ENCODE measurements at regions not wholly inside any gene's neighbourhood (a gene's known extent, or its start where the extent isn't known, plus 50 kb on each side); places are given as distances from the start of the nearest gene placed in this dataset.

- H3K9me3 ChIP-seq (ENCODE audit: control insufficient read depth, low read length), result no peaks in the 10 kb centered on the region
- no peaks in the 10 kb centered on the region for H3K36me3 ChIP-seq (ENCODE audit: control insufficient read depth, insufficient read depth, low read length)
- H3K4me1 ChIP-seq (ENCODE audit: control insufficient read depth, insufficient read depth, low read length), result peaks cover 4% of the 10 kb centered on the region
- H3K9ac ChIP-seq (ENCODE audit: low read length), result no peak overlapping the region
- no peaks in the 10 kb centered on the region for H3K27me3 ChIP-seq (ENCODE audit: control insufficient read depth, insufficient read depth, low read length)
- no peak overlapping the region for H3K4me3 ChIP-seq (ENCODE audit: low read length)
Observed at GRCh38 chr11:23226331-23227077, 366.2 kb upstream of the CCDC179 start.

GRCh38 chr11:23227078-23227445 is 366.8 kb upstream of the CCDC179 start:
- Histone ChIP-seq H3K4me1 (ENCODE audit: control insufficient read depth, insufficient read depth, low read length) (peaks cover 4% of the 10 kb centered on the region), H3K9me3 (ENCODE audit: control insufficient read depth, low read length) (no peaks in the 10 kb centered on the region), H3K4me3 (ENCODE audit: low read length) (no peak overlapping the region), H3K36me3 (ENCODE audit: control insufficient read depth, insufficient read depth, low read length) (no peaks in the 10 kb centered on the region), H3K9ac (ENCODE audit: low read length) (no peak overlapping the region), H3K27me3 (ENCODE audit: control insufficient read depth, insufficient read depth, low read length) (no peaks in the 10 kb centered on the region)

DNA sequence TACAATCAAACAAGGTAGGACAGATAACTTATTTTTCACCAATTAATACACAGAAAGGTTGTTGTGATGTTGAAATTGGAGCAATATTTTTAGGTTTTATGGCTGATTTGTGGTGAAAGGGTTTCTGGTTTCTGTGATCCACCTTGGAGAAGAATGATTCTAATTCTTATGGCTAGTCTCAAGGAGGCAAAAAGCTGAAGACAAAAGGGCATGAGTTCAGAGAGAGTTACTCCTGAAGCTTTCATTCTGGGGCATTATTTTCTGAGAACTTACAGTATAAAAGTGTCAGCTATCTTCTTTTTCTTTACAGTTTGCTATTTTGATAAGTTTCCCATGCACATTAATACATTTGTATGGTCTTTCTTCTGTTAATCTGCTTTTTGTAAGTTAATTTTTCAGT is 372.4 kb upstream of the CCDC179 start:
- no peak overlapping the region for H3K4me3 ChIP-seq (ENCODE audit: low read length)

GRCh38 chr11:23233075-23233474 is 372.8 kb upstream of the CCDC179 start:
- Histone ChIP-seq H3K4me1 (ENCODE audit: control insufficient read depth, insufficient read depth, low read length) (no peaks in the 10 kb centered on the region), H3K27me3 (ENCODE audit: control insufficient read depth, insufficient read depth, low read length) (no peaks in the 10 kb centered on the region), H3K36me3 (ENCODE audit: control insufficient read depth, insufficient read depth, low read length) (no peaks in the 10 kb centered on the region), H3K9me3 (ENCODE audit: control insufficient read depth, low read length) (no peaks in the 10 kb centered on the region), H3K9ac (ENCODE audit: low read length) (no peak overlapping the region), H3K4me3 (ENCODE audit: low read length) (no peak overlapping the region)

More for the DNA sequence above, 372.4 kb upstream of the CCDC179 start:
- Histone ChIP-seq H3K9me3 (ENCODE audit: control insufficient read depth, low read length) (no peaks in the 10 kb centered on the region), H3K9ac (ENCODE audit: low read length) (no peak overlapping the region), H3K27me3 (ENCODE audit: control insufficient read depth, insufficient read depth, low read length) (no peaks in the 10 kb centered on the region), H3K4me1 (ENCODE audit: control insufficient read depth, insufficient read depth, low read length) (no peaks in the 10 kb centered on the region), H3K36me3 (ENCODE audit: control insufficient read depth, insufficient read depth, low read length) (no peaks in the 10 kb centered on the region)

DNA sequence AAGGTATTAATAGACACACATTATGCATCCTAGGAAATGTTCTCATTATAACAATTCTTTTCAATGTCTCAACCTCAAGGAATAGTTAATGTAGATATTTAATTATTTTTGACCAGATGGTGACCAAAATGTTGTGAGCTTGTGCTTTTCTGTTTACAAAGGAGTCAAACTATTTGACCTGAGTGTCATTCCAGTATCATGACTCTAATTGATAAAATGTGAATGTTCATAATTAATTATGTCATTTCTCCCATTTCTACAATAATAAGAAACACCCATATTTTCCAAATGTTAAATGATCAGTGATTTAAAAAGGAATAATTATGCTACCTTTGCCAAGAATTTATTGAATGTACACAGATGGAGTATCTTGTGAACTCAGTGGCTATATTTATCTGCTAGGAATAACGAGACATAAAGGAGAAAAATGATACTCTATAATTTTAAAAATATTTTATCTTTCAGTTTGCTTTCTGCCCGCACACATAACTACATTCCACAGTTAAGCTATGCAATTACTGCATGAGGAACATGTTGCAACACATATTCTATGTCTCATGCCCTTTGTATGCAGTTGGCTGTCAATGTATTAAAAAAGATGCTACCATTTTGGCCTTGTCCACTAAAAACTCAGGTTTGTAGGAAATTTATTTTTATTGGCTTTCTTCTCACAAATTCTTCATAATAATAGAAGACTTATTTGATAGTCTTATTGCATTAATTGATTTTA is 376.7 kb upstream of the CCDC179 start:
- no peaks in the 10 kb centered on the region for H3K36me3 ChIP-seq (ENCODE audit: control insufficient read depth, insufficient read depth, low read length)
- H3K9me3 ChIP-seq (ENCODE audit: control insufficient read depth, low read length), result no peaks in the 10 kb centered on the region
- no peak overlapping the region for H3K9ac ChIP-seq (ENCODE audit: low read length)
- H3K4me1 ChIP-seq (ENCODE audit: control insufficient read depth, insufficient read depth, low read length), result no peaks in the 10 kb centered on the region
- no peaks in the 10 kb centered on the region for H3K27me3 ChIP-seq (ENCODE audit: control insufficient read depth, insufficient read depth, low read length)
- no peak overlapping the region for H3K4me3 ChIP-seq (ENCODE audit: low read length)

DNA sequence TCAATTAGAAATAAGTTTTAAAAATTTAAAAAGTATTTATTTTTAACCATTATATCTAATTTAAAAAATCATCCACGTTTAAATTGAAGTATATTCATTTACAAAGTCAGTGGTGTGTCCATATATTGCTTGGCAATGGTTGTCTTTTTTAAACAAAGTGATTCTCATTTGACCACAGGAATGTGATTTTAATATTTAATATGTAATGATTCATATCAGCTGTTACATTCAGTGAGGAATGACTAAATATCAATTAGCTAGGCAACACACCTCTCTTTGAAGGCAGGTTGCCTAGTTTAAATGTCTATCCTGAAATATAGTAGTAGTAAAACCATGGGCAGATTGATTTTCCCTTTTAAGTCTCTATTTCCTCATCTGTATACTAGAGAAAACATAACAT is 392.2 kb upstream of the CCDC179 start:
- no peaks in the 10 kb centered on the region for H3K9me3 ChIP-seq (ENCODE audit: control insufficient read depth, low read length)
- no peaks in the 10 kb centered on the region for H3K27me3 ChIP-seq (ENCODE audit: control insufficient read depth, insufficient read depth, low read length)
- H3K9ac ChIP-seq (ENCODE audit: low read length), result no peak overlapping the region
- no peaks in the 10 kb centered on the region for H3K36me3 ChIP-seq (ENCODE audit: control insufficient read depth, insufficient read depth, low read length)
- peaks cover 4% of the 10 kb centered on the region for H3K4me1 ChIP-seq (ENCODE audit: control insufficient read depth, insufficient read depth, low read length)
- H3K4me3 ChIP-seq (ENCODE audit: low read length), result no peak overlapping the region

DNA sequence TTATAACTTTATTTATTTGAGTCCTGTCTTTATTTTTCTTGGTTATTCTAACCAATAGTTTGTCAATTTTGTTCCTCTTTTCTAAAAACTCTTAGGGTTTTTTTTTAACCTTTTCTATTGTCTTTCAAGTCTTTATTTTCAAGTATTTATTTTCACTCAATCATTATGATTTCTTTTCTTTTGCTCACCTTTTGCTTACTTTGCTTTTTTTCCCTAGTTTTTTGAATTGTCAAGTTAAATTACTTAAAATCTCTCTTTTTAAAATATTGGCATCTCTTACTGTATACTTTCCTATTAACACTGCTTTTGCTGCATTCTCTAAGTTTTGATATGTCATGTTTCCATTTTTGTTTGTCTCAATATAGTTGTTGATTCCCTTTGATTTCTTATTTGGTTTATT is 396.8 kb upstream of the CCDC179 start:
- Histone ChIP-seq H3K27me3 (ENCODE audit: control insufficient read depth, insufficient read depth, low read length) (no peaks in the 10 kb centered on the region), H3K9ac (ENCODE audit: low read length) (no peak overlapping the region), H3K36me3 (ENCODE audit: control insufficient read depth, insufficient read depth, low read length) (no peaks in the 10 kb centered on the region), H3K4me3 (ENCODE audit: low read length) (no peak overlapping the region), H3K4me1 (ENCODE audit: control insufficient read depth, insufficient read depth, low read length) (no peaks in the 10 kb centered on the region), H3K9me3 (ENCODE audit: control insufficient read depth, low read length) (no peaks in the 10 kb centered on the region)

DNA sequence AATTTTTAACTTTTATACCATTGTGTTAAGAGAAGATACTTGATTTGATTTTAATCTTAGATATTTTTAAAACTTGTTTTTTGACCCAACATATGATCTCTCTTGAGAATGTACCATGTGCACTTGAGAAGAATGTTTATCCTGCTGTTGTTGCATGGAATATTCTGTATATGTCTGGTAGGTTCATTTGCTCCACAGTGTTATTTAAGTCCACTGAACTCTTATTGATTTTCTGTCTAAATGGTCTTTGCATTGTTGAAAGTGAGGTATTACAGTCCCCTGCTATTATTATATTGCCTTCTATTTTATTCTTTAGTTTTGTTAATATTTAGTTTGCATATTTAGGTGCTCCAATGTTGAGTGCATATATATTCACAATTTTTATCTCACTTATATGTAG is 397.3 kb upstream of the CCDC179 start:
- no peaks in the 10 kb centered on the region for H3K36me3 ChIP-seq (ENCODE audit: control insufficient read depth, insufficient read depth, low read length)
- no peaks in the 10 kb centered on the region for H3K4me1 ChIP-seq (ENCODE audit: control insufficient read depth, insufficient read depth, low read length)
- H3K9ac ChIP-seq (ENCODE audit: low read length), result no peak overlapping the region
- no peaks in the 10 kb centered on the region for H3K9me3 ChIP-seq (ENCODE audit: control insufficient read depth, low read length)
- H3K4me3 ChIP-seq (ENCODE audit: low read length), result no peak overlapping the region
- no peaks in the 10 kb centered on the region for H3K27me3 ChIP-seq (ENCODE audit: control insufficient read depth, insufficient read depth, low read length)

- Histone ChIP-seq H3K4me3 (ENCODE audit: low read length) (no peak overlapping the region), H3K9me3 (ENCODE audit: control insufficient read depth, low read length) (no peaks in the 10 kb centered on the region), H3K9ac (ENCODE audit: low read length) (no peak overlapping the region), H3K36me3 (ENCODE audit: control insufficient read depth, insufficient read depth, low read length) (no peaks in the 10 kb centered on the region), H3K4me1 (ENCODE audit: control insufficient read depth, insufficient read depth, low read length) (no peaks in the 10 kb centered on the region), H3K27me3 (ENCODE audit: control insufficient read depth, insufficient read depth, low read length) (no peaks in the 10 kb centered on the region)
Observed at GRCh38 chr11:23263466-23263865, 403.2 kb upstream of the CCDC179 start.

DNA sequence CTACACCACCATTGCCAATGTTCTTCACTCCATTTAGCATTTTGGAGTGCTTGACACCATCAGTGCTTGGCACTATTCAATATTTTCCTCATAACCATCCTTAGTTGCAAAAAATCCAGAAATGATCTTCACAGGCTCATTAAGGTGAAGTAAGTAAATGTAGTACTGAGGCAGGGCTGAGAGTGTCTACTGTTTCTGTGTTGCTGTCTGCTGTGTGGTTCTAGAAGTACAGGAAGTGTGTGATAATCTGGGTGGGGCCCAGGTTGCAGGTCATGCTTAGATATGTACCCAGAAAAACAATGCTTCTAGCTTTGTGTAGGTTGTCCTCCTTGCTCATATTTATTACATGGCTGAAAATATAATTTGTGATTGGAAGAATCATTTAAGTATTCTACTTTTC is 411.8 kb upstream of the CCDC179 start:
- Histone ChIP-seq H3K9ac (ENCODE audit: low read length) (no peak overlapping the region), H3K36me3 (ENCODE audit: control insufficient read depth, insufficient read depth, low read length) (no peaks in the 10 kb centered on the region), H3K4me3 (ENCODE audit: low read length) (no peak overlapping the region), H3K9me3 (ENCODE audit: control insufficient read depth, low read length) (no peaks in the 10 kb centered on the region), H3K4me1 (ENCODE audit: control insufficient read depth, insufficient read depth, low read length) (peaks cover 5% of the 10 kb centered on the region), H3K27me3 (ENCODE audit: control insufficient read depth, insufficient read depth, low read length) (no peaks in the 10 kb centered on the region)

DNA sequence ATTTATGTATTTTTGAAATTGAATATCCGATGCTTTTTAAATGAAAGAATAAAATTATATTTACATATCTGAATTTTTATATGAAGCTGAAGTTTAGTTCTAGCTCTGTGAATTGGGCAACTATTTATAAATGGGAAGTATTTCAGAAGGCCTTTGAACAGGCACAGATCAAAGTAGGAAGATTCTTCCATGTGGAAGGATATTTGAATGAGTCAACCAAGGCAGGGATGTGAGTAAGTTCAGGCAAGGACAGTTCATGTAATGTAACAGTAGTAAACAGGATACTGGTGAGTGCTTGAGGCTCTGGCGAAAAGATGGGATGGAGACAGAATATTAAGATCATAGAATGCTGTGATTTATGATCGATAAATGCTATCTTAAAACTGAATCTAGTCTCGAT is 417.8 kb upstream of the CCDC179 start:
- Histone ChIP-seq H3K4me3 (ENCODE audit: low read length) (no peak overlapping the region), H3K9me3 (ENCODE audit: control insufficient read depth, low read length) (no peaks in the 10 kb centered on the region), H3K9ac (ENCODE audit: low read length) (no peak overlapping the region), H3K4me1 (ENCODE audit: control insufficient read depth, insufficient read depth, low read length) (no peaks in the 10 kb centered on the region), H3K36me3 (ENCODE audit: control insufficient read depth, insufficient read depth, low read length) (no peaks in the 10 kb centered on the region), H3K27me3 (ENCODE audit: control insufficient read depth, insufficient read depth, low read length) (no peaks in the 10 kb centered on the region)

DNA sequence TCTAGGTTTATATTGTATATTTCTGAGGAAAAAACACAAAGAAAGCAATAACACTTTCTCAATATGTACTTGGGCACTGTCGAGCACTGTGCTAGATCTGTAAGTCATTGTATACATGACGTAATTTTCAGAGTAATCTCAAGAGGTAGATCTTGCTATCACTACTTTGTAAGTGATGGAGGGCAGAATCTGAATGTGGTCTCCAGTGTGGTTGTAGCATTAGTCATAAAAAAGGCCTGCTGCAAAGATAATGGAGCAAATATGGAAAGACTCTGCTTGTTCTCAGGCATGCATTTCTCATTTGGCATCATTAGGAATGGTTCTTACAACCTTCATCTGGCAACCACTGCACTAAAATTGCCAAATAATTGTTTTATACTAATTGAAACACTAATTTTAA is 419.8 kb upstream of the CCDC179 start:
- H3K4me3 ChIP-seq (ENCODE audit: low read length), result no peak overlapping the region
- H3K27me3 ChIP-seq (ENCODE audit: control insufficient read depth, insufficient read depth, low read length), result no peaks in the 10 kb centered on the region
- H3K9me3 ChIP-seq (ENCODE audit: control insufficient read depth, low read length), result no peaks in the 10 kb centered on the region
- H3K4me1 ChIP-seq (ENCODE audit: control insufficient read depth, insufficient read depth, low read length), result no peaks in the 10 kb centered on the region
- H3K36me3 ChIP-seq (ENCODE audit: control insufficient read depth, insufficient read depth, low read length), result no peaks in the 10 kb centered on the region
- H3K9ac ChIP-seq (ENCODE audit: low read length), result no peak overlapping the region

Data from mucosa of stomach (tissue), 1 donor.